C4-2B (cell line): ENCODE measurements at regions not wholly inside any gene's neighbourhood (a gene's known extent, or its start where the extent isn't known, plus 50 kb on each side); places are given as distances from the start of the nearest gene placed in this dataset.
"Not testable (repeated sequence)": the region's sequence is repeated elsewhere in the genome, so short reads cannot be mapped to it uniquely, and the experiment has no call there.

ENCODE experiments used
- ZFX ChIP-seq: fragments of 450-650 bp; IDR thresholded peaks from 2 replicates; pipeline ENCODE4 v1.6.1; 2017
- TF ChIP-seq, protein P1 (sequence below): fragments of 450-650 bp; conservative IDR thresholded peaks from 2 replicates; pipeline ENCODE4 v1.5.1; 2017; ENCODE audit warnings: mild to moderate bottlenecking

- TF ChIP-seq, protein P1, sequence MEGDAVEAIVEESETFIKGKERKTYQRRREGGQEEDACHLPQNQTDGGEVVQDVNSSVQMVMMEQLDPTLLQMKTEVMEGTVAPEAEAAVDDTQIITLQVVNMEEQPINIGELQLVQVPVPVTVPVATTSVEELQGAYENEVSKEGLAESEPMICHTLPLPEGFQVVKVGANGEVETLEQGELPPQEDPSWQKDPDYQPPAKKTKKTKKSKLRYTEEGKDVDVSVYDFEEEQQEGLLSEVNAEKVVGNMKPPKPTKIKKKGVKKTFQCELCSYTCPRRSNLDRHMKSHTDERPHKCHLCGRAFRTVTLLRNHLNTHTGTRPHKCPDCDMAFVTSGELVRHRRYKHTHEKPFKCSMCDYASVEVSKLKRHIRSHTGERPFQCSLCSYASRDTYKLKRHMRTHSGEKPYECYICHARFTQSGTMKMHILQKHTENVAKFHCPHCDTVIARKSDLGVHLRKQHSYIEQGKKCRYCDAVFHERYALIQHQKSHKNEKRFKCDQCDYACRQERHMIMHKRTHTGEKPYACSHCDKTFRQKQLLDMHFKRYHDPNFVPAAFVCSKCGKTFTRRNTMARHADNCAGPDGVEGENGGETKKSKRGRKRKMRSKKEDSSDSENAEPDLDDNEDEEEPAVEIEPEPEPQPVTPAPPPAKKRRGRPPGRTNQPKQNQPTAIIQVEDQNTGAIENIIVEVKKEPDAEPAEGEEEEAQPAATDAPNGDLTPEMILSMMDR = not testable (repeated sequence)
- TF ChIP-seq ZFX = not testable (repeated sequence)
Observed at GRCh38 chr1:242805360-242805759, 280.9 kb upstream of the PLD5 start.
